GM20431 (cell line): ENCODE measurements at regions not wholly inside any gene's neighbourhood (a gene's known extent, or its start where the extent isn't known, plus 50 kb on each side); places are given as distances from the start of the nearest gene placed in this dataset.

Experiments
- in situ Hi-C: fragments of 300-500 bp; cut with MseI, MboI; formaldehyde crosslinking; loops from one replicate; pipeline ENCODE4 v1.15.0; 2020; ENCODE audit warnings: low sequenced_read_pairs; ENCODE audit not compliant: unreplicated experiment

DNA sequence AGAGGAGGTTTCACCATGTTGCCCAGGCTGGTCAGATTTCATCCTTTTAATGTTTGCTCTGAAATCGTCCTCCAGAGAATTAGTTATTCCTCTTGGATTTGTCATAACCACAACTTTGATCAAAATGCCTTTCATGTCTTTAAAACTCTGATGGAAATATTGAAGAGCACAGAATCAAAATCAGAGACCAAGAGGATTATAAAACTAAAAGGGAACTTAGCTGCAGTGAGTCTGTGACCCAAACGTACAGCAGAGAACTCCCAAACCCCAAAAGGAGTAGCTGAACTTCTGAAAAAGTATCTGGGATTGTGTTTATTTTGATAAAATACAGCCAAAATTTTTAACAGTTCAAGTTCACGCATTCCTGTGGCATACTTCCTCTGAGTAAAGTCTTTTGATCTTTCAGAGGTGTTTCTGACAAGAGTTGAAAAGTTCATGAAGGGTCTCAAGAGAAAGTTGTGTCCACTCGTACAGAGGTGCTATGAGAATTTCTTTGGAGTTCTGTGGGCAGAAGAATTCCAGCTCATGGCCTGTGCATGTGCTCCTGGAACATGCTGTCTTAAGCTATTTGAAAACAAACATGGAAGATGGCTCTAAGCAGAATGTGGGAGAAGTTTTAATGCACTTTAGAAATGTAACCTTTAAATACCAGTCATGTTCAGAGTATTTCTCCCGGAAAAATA is 124.0 kb downstream of the ESM1 start:
- in situ Hi-C loops: no loop called here

DNA sequence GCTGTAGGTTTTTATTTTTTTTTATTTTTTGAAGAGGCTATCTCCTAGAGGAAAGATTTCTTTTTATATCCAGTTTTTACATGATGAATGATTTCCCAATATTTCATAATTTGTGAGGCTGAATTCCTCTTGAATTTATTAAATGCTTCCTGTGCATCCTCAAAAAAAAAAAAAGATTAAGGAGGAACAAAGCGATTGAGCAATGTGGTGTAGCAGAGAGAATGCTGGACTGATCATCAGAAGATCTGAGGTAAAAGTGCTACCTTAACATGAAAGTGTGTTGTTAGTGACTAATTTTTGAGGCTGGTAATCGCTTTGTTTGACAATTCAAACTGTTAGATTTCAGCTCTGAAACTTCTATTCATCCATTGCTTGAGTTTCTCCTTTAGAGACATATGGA is 125.1 kb downstream of the ESM1 start:
- in situ Hi-C loops: no loop called here

- in situ Hi-C loops: no loop called here
Measured at GRCh38 chr5:54859316-54859715, 126.1 kb downstream of the ESM1 start.

GRCh38 chr5:54854883-54855581 is 130.4 kb downstream of the ESM1 start:
- in situ Hi-C loops: no loop called here

GRCh38 chr5:54852007-54852406 is 133.4 kb downstream of the ESM1 start:
- in situ Hi-C loops: no loop called here

DNA sequence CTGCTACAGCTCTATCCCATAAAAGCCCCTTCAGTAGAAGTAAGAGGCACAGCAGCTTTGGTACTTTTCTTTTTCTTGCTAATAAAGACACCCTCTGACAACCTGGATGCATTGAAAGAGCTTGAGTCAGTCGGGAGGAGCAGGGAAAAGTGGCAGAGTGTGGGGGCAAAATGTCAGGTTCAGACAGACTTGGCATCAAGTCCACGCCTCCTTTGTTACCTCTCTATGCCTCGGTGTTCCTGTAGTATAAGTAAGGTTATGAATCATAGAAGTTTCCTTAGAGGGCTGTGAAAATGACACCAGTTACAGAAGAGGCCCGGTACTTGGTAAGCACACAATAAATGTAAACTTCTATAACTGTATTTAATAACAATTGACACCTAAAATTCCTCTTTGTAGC is 133.9 kb downstream of the ESM1 start:
- in situ Hi-C loops: no loop called here

DNA sequence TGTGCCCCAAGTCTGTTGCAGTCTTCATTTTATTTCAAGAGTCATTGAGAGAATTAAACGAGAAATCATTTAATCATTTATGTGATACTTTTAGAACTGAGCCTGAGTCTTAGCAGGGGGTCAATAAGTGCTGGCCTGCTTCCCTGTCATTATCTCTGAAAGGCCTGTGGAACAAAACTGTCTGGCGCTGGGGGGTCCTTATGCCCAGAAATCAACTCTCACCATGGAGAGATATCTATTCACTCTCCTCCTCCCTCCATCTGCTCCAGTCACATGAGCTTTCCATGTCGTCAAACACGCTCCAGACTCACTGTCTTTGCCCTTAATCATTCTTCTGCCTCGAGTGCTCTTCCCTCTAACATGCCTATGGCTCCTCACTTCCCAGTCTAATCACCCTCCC is 136.8 kb downstream of the ESM1 start:
- in situ Hi-C loops: loop anchor here (10.0 kb wide), 1 partner anchor 334 kb away; the partner anchor contains the start of gene SNX18

GRCh38 chr5:54845567-54845941 is 139.8 kb downstream of the ESM1 start:
- in situ Hi-C loops: loop anchor here (10.0 kb wide), 1 partner anchor 331 kb away; the partner anchor contains the start of gene SNX18

GRCh38 chr5:54844905-54845566 is 140.4 kb downstream of the ESM1 start:
- in situ Hi-C loops: loop anchor here (10.0 kb wide), 1 partner anchor 330 kb away; the partner anchor contains the start of gene SNX18

- in situ Hi-C loops: loop anchor here (10.0 kb wide), 1 partner anchor 329 kb away; the partner anchor contains the start of gene SNX18
Measured at GRCh38 chr5:54844266-54844665, 141.1 kb downstream of the ESM1 start.

GRCh38 chr5:54841481-54841880 is 143.9 kb downstream of the ESM1 start:
- in situ Hi-C loops: loop anchor here (10.0 kb wide), 1 partner anchor 327 kb away; the partner anchor contains the start of gene SNX18

- in situ Hi-C loops: no loop called here
Measured at GRCh38 chr5:54838843-54839242, 146.6 kb downstream of the ESM1 start.

- in situ Hi-C loops: no loop called here
Measured at GRCh38 chr5:54837981-54838380, 147.4 kb downstream of the ESM1 start.

DNA sequence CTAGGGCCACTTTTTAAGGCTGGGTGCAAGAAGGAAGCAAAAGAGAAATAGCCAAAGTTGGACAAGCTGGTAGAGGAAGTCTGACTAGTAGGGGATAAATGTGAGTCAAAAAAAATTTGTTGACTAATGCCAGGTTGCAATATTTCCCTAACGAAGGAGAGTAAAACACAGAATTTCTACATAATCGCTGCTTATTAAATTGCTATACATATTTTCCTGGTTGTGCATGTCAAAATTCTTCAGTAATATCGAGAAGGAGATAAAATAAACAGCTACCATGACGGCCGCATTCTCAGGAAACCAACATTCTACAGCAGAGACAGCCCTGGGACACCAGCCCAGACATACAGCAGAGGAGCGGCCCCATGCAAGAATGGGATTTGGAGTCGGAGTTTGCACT is 148.3 kb downstream of the ESM1 start:
- in situ Hi-C loops: no loop called here

DNA sequence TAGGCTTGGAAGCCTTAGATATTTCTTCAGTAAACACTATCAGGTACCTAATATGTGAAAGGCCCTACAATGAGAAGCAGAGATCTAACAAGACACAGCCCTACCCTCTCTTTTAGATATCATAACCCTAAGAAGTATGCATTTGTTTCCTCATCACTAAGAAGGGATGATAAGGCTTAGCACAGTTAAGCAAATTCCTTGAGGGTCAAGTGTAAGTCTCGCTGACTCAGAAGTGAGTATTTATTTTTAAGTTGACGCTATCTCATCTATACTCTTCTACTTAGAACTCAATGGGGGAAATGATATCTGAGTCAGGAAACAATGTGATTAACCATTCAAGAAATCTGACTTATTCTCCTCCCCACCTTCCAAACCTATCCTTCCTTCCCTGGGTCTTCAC is 149.7 kb downstream of the ESM1 start:
- in situ Hi-C loops: no loop called here

DNA sequence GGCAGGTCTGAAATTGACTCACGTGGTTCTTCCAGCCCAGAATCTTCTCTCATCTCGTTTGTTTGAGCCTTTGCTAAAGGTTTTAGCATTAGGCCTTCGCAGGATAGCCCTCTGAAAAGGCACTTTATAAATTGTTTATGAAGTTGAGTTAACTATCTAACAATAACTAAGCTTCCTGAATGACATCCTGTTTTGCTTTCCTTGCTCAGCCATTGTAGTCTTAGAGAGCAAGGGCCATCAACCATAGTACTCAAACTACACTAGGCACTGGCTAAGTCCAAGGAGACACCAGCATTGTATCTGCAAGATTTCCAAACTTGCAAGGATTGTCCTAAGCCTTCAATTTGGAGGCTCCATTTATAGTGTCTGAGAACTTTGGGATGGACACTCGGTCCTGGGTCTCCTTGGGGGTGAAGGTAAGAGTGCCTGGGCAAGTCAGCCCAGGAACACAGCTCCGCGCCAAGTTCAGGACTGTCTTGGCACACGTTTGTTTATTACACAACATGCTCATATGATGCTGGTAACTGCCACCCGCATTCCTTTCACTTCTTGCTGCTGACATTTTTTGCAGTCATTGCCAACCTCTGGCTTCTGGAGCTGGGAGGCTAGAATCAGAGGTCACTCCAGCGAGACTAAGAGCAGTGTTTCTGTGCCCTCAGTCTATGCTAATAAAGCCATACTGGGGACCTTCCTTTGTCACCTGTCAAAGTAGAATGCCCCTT is 151.1 kb downstream of the ESM1 start:
- in situ Hi-C loops: no loop called here

GRCh38 chr5:54833590-54833989 is 151.8 kb downstream of the ESM1 start:
- in situ Hi-C loops: no loop called here

DNA sequence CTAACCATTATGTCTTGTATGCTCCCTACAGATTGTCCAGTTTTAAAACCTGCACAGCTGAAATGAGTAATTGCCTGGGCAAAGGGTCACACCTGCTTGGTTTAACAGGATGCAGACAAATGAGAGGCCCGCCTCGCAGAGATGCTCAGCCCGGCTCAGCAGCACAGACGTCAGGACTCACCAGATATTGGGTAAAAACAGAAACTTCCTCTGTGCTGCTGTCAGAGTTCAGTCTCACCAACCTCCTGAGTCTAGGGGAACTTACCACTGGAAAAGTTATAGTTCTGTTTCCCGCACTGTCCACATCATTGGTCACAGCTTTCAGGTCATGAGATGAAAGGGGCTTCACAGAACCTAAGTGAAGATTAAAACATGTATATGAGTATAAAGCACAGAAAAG is 152.5 kb downstream of the ESM1 start:
- in situ Hi-C loops: no loop called here

DNA sequence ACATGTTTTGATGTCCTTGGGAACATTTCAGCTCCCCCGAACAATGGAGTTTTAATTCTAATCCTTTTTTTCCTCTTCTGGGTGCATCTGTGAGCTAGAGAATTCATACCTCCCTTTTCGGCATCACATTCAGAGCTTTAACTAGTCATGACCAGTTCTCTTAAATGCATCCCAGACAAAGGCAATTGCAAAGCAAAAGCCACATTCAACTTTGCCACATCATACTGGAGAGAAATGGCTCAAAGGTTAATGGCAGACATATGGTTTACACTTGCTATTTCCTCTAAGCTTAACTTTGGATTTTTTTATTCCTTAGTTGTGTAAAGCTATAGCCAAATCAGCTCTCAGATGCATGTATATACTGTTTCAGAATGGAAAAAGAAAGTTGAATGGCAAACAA is 153.3 kb downstream of the ESM1 start:
- in situ Hi-C loops: no loop called here

DNA sequence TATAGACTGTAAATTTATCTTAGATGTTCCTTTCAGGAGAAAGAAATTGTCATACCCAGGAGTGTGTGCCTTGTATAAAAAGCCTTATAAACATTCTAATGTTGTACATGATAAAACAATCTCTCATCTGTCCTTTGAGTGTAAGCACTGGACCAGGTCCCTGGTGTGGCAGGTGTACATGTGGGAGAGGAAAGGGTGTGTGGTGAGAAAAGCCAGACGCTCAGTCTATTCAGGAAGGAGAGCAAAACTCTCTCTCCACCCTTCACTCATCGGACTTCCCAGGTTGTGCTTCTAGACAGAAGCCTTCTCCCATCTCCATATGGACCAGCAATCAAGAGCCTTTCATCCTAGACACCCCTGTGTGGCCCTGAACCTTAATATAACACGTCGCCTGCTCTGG is 154.2 kb downstream of the ESM1 start:
- in situ Hi-C loops: no loop called here
